NCI-H2196 (cell line): ENCODE measurements at regions not wholly inside any gene's neighbourhood (a gene's known extent, or its start where the extent isn't known, plus 50 kb on each side); places are given as distances from the start of the nearest gene placed in this dataset.

ENCODE experiments used
- DNase-seq: peaks from one replicate; lab custom pipeline; 2025; ENCODE audit not compliant: unreplicated experiment; lab: John Stamatoyannopoulos, UW

DNA sequence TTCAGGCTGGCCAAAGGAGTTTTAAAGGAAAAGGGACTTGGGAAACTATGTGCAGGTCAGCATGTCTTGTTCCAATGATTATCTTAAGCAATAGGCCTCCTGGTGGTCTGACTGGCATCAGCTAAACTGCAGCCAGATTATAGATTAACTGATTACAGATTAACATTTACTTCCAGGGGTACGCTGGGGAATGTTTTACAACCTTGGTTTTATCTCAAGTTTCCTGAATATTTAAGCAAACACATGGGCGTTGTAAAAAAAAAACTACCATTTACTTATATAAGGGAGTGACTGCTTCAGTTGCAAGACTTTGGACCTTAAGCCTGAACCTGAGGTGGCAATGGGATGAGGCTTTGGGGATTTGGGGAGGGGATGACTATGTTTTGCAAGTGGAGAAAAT, 600.6 kb upstream of the B3GALT2 start:
- DNase-seq, result no peak

DNA sequence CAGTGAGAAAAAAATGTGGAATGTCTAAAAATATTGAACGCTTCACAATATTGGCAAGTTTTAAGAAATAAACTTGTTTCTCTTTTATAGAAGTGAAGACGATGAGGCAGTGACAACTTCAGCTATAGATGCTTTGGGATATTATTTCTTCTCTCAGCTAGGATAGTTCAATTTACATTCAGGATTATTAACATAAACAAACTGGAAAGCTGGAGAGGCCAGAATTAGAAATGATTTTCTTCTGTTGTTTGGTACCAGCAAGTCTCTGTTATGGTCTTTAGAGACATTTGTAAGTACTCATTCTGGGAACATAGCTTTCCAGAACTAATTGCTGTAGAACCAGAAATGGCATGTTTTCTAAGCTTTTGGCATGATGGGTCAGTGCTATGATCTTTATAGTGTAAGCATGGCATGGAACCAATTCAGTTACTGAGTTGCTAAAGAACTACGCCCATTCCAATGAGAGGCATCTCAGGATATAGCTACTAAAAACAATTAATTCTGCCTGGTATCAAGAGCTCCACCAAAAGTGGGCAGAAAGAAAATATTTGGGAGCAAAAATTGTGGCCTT, 599.5 kb upstream of the B3GALT2 start:
- no peak for DNase-seq

DNA sequence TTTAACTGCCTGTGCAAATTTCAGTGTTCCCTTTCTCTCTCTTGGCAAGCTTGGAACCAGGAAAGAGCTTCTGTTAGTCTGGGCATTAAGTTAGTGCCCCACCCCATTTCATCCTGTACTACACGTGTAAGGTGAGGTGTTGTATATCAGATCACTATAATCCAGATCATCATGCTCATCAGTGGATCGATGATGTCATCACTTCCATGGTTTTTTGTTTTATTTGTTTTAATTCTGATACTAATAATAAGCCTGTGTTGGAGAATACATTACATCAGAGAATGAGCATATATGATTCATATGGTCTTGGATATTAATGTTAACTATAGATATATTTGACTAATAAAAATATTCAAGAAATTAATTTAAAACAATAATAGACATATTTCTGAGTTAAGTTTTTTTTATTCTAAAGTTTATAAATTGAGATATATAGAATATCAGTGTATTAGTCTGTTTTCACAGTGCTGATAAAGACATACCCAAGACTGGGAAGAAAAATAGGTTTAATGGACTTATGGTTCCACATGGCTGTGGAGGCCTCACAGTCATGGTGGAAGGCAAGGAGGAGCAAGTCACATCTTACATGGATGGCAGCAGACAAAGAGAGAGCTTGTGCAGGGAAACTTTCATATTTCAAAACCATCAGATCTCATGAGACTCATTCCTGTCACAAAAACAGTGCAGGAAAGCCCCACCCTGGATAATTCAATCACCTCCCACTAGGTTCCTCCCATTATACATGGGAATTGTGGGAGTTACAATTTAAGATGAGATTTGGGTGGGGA, 588.3 kb upstream of the B3GALT2 start:
- no peak for DNase-seq

DNA sequence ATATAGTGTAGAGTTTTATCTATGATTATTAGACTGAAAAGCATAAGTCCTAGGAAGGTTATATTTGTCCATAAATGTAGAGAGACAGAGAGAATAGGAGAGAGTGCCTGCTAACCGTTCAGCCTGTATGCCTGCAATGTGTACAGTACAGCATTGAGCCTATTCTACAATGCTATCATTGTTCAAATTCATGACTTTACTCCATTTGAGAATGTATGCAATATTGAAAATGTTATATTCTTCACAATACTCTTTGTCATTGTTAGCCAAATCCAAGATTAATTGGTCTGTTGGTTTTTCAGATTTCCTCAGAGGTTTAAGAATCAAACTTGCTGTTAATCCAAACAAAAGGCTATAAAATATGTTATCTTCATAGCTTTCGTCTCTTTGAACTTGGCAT, 585.2 kb upstream of the B3GALT2 start:
- DNase-seq, result no peak

DNA sequence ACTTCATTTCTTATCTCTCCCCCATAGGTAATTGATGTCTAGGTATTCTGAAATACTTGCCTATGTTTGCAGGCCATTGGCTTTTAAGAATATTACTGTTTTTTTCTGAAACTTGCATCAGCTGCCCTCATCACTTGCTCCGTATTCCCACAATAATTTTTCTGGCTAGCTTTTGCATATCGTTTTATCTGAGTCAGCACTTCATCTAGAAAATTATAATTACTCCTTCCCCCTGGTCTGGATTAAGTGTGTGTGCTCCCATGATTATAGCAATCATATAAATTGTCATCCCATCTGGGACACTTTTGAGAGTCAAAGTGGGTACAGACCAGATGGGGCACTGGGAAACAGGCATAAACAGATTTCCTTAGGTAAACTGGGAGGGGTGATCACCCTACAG, 583.2 kb upstream of the B3GALT2 start:
- DNase-seq, result no peak

DNA sequence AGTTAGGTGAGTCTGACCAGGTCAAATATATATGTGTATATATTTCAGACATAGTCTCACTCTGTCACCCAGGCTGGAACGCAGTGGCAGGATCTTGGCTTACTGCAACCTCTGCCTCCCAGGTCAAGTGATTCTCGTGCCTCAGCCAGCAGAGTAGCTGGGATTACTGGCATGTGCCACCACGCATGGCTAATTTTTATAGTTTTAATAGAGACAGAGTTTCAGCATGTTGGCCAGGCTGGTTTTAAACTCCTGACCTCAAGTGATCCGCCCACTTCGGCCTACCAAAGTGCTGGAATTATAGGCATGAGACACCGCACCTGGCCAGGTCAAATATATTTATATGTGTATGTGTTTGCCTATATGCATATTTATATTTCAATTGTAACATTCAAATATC, 581.5 kb upstream of the B3GALT2 start:
- DNase-seq, result no peak

DNA sequence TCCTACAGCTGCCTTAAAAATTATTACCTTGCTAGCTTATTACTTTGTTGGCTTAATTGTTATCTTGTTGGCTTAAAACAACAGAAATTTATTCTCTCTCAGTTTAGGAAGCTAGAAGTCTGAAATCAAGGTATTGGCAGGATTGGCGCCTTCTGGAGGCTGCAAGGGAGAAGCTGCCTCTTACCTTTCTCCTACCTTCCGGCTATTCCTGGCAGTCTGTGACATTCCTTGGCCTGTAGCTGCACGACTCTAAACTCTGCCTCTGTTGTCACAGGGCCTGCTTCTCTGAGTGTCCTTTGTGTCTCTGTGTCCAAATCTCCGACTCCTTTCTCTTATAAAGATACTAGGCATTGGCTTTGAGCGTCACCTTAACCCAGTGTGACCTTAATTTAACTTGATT, 579.9 kb upstream of the B3GALT2 start:
- DNase-seq, result no peak

DNA sequence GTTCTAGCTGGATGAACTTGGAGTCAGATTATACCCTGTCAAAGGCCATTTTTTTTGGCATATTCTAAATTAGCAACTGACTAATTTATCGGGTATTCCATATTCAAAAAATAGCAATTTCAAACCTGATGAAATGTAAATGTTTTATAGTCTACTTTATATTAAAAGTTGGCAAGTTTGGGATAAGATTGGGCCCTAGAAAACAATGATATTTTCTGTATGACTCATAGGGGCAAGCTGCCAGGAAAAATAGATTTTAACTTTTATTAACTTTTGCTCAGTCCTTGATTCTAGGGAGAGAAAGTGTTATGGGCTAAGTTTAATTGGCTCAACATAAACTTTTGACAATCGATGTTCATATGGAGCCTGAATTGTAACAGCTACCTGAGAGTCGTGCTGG, 576.9 kb upstream of the B3GALT2 start:
- DNase-seq, result no peak

DNA sequence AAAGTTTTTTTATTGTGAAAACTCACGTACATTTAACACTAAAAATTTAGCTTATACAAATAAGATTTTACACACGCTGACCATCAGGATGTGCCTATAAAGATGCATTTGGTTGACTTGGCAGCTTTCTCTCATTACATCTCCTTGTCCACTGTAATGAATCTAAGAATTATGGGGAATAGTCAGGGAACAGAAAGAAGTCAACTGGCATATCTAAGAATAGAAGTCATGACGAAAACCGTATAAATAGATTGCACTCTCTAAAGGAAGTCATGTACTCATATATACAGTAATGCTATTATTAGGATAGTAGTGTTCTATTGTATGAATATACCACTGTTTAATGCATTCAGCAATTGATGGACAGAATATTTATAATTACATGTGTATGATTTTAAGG, 575.8 kb upstream of the B3GALT2 start:
- DNase-seq, result no peak

DNA sequence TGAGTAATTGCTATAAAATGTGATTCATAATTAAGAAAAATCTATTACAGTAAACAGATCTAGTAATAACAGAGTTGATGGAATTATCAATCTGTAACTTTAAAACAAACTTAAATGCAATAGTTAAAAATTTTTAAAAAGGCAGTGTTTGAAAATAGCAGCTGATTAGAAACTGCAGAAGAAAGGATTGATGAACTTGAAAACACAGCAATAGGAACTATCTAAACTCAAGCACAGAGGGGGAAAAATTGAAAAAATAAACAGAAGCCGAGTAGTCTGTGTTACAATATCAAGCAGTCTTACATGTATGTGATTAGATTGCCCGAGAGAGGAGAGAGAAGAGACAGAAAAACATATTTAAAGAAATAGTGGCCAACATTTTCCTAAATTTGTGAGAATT, 569.0 kb upstream of the B3GALT2 start:
- no peak for DNase-seq

DNA sequence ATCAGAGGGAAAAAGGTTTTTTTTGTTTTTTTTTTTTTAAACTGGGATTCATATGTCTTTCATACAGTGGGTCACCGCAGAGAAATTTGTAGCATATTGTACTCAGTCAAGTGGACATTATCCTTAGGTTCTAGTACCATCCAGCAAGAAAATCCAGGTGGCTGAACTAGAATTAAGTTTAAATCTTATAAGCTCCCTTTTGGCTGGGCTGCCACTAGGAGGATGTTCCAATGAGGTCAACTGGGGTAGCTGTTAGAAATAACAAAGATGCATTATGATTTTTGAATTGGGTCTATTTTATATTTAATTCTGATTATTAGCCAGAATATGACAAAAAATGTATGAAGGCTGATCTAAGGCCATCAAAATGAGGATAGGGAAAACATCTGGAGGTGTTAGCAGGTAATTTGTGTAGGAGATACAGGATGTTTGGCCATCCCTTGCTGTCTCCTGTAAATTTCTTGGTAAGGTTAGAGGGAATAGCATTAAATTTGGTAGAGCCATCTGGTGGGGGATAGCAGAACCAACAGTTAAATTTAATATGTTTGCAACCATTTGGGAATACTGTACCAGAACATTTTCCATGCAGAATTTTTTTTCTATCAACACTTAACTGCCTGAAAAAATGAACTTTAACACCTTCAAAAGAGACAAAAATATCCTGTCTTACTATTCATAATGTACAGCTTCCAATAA, 568.5 kb upstream of the B3GALT2 start:
- DNase-seq, result no peak

DNA sequence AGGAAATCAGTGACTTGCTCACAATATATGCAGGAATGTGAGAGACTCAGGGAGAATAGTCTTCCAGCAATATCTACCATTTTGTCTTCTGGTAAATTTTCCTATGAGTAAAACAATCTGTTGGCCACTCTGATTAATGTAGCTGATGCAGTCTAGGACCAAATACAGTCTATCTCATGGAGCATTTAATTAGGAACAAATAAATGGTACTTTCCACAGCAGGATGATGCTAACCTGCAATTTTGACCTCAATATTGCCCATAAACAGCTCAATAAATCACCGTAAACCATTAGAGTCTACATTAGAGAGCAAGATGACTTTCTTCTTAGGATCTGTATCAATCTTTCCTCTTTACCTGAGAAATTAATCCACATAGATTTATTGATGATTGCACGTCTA, 567.7 kb upstream of the B3GALT2 start:
- no peak for DNase-seq

DNA sequence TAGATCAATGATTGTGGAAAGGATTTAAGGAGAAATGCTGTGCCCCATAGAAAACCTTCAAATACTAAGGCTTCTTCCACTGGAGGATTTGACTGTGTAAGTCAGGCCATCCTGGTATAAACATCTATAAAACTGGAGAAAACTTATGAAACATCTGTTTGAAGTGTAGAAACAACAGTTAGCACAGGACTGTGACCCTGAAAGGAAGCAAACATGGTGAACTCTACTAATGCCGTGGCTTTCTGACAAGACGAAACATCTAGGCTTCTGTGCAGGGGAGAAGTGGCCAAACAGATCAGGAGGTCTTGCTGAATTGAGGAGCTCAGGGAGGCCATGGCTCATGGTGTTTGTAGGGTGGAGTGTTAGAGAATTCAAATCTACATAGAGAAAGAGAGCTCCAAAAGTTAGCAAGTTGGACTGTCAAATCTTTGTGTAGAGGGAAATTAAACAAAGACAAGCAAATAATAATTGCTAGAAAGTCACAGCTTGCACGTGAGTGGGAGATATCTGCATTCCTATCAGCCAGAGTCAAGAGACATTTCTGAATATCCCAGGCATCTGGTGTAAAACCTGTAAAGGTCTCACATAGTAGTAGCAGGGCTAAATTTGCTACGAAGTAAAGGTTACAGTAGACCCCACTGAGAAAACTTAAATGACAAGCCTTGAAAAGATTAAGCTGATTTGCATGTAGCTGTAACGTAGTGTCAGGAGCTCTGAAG, 566.8 kb upstream of the B3GALT2 start:
- DNase-seq, result no peak

DNA sequence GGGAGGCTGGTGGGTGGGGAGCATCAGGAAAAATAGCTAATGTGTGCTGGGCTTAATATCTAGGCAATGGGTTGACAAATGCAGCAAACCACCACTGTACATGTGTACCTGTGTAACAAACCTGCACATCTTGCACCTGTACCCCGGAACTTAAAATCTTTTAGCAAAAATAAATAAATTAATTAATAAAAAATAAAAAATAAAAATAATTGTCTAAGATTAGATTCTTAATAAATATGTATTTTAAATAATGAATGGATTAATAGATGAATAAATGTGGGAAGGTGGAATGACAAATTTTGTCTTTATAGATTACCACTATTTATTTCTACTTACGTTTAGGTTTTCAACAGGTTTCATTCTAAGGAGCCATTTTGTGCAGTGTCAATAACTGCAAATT, 563.5 kb upstream of the B3GALT2 start:
- DNase-seq, result no peak

DNA sequence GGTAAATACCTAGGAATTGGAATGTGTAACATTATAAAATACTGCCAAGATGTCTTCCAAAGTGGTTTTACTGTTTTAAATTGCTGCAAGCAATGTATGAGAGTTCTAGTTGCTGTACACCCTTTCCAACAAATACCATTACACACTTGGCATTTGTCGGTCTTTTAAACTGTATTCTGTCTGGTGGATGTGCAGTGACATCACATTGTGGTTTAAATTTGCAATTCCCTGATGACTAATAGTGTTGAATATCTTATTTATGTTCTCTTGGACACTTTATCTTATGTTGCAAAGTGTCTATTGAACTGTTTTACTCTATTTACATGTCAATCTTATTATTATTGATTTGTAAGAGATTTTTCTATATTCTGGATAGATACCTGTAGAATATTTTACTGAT, 561.2 kb upstream of the B3GALT2 start:
- no peak for DNase-seq

DNA sequence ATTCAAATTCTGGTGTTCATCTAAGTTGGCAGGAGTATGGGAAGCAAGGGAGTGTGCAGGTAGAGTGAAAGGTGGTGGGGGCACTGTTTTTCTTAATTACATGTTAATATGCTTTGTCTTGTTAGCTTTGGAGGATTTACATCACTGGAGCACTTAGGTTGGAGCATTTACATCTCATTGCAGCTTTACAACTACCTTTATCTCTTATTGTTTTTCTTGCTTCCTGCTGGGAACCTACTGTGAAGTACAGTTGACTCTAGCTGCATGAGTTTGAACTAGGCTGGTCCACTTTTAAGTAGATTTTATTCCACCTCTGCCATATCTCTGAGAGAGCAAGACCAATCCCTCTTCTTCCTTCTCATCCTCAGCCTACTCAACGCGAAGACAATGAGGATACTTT, 554.8 kb upstream of the B3GALT2 start:
- DNase-seq, result no peak

DNA sequence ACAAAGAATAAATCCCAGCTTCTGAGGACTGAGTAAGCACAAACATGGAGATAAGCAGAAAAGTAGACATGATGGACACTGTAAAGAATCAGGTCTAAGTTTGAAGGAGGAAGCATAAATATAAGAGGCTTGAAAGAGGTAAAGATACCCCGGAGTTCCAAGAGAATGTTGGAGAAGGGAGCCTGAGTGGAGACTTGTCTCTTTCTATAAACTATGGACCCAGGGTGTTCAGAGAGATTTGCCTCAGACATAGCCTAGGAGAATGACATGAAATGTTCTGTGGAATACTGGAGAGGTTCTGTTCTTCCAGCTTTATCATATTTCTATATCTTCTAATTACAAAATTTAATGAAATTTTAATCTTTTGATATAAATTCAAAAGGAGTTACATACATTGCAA, 554.3 kb upstream of the B3GALT2 start:
- DNase-seq, result no peak

DNA sequence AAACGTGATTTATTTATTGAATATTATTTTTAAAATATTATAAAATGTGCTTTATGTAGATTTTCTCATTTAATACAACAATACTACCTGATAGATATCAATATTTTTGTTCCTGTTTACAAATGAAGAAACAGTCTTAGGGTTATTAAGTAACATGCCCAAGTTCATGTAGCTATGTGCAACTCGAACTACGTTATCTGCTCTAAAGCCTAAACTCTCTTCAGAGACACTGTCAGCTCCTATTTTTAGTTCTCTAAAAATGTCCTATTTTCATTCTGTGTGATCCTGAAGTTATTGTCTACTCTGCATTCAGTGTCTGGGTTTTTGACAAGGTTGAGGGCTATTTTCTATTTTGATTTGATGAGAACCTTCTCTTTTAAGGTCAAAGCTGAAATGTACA, 550.1 kb upstream of the B3GALT2 start:
- DNase-seq, result no peak

DNA sequence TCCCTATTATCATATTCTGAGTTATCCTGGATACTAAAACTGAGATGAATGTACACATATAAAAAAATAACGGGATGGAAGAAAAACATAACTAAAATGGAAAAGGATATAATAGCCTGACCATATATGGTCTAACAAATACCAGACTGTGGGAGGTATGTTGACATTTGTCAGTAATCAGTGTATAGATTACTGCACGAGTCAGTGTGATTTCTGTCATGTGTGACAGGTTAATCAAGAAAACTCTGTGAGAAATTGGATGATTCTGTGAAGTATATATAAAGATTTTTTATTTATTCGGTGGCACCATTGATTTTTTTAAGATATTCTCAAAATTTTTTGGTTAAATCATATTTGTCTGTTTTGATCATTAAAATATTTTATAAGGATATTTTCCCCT, 547.3 kb upstream of the B3GALT2 start:
- DNase-seq, result no peak

DNA sequence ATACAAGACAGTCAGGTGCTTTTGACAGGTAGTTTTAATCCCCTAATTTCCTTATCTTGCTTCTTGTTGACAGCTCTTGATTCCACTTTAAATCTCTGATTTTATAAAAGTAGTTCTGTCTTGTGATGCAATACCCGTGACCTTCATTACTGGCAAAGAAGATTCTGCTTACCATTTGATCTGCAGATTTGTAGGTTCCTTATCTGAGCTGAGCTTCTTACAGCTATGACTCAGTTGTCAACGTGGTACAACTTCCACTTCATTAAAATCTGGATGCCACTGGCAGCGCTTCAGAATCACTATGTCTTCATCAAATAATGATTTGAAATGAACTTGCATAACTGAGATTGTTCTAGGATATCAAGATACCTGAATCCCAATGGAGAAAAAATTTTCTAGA, 543.6 kb upstream of the B3GALT2 start:
- no peak for DNase-seq

DNA sequence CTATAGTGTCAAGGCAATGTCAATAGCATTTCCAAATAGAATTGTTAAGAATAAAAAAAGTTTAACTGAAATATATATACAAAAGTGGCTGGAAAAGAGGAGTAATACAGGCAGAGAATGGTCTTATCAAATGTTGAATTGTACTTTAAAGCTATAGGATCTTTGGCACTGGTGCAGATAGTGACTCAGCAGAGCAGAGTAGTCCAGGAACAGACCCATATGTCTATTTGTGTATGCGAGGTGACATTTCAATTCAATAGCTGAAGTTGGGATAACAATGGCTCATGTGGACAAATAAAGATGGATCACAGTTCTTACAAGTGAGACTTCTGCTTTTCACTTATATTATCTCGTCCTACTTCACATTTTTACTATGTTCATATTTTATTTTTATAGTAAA, 543.0 kb upstream of the B3GALT2 start:
- DNase-seq, result no peak

DNA sequence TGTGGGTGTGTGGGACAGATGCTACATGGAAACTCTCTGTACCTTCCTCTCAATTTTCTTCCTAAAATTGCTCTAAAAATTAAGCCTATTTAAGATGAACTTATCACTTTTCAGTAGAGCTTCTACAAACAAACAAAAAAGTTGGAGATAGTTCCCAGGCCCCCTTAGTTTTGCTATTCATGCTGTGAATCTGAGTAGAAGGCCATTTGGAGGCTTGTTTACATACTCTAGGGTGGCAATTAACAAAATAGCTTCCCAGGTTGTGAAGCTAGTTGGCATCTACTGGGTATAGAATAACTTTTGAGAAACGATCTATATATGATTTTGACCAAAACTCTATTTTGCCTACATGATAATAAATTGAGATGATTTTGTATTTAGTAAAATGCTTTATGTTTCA, 541.4 kb upstream of the B3GALT2 start:
- DNase-seq, result no peak
